GM18909 (cell line): ENCODE measurements at regions not wholly inside any gene's neighbourhood (a gene's known extent, or its start where the extent isn't known, plus 50 kb on each side); places are given as distances from the start of the nearest gene placed in this dataset.
"Not testable (repeated sequence)": the region's sequence is repeated elsewhere in the genome, so short reads cannot be mapped to it uniquely, and the experiment has no call there.

Experiments used
- ATAC-seq: cut with Tn5 transposase; IDR thresholded peaks from one replicate; pipeline ENCODE4 v1.9.1; 2021; ENCODE audit warnings: mild to moderate bottlenecking; ENCODE audit not compliant: unreplicated experiment, poor library complexity

DNA sequence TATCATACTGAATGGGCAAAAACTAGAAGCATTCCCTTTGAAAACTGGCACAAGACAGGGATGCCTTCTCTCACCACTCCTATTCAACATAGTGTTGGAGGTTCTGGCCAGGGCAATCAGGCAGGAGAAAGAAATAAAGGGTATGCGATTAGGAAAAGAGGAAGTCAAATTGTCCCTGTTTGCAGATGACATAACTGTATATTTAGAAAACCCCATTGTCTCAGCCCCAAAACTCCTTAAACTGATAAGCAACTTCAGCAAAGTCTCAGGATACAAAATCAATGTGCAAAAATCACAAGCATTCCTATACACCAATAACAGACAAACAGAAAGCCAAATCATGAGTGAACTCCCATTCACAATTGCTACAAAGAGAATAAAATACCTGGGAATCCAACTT is 52.5 kb upstream of the CCDC71L start:
- not testable (repeated sequence) for ATAC-seq

DNA sequence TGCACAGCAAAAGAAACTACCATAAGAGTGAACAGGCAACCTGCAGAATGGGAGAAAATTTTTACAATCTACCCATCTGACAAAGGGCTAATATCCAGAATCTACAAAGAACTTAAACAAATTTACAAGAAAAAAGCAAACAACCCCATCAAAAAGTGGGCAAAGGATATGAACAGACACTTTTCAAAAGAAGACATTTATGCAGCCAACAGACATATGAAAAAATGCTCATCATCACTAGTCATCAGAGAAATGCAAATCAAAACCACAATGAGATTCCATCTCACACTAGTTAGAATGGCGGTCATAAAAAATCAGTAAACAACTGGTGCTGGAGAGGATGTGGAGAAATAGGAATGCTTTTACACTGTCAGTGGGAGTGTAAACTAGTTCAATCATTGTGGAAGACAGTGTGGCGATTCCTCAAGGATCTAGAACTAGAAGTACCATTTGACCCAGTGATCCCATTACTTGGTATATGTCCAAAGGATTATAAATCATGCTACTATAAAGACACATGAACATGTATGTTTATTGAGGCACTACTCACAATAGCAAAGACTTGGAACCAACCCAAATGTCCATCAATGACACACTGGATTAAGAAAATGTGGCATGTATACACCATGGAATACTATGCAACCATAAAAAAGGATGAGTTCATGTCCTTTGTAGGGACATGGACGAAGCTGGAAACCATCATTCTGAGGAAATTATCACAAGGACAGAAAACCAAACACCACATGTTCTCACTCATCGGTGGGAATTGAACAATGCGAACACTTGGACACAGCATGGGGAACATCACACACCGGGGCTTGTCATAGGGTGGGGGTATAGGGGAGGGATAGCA is 53.9 kb upstream of the CCDC71L start:
- ATAC-seq, result not testable (repeated sequence)

DNA sequence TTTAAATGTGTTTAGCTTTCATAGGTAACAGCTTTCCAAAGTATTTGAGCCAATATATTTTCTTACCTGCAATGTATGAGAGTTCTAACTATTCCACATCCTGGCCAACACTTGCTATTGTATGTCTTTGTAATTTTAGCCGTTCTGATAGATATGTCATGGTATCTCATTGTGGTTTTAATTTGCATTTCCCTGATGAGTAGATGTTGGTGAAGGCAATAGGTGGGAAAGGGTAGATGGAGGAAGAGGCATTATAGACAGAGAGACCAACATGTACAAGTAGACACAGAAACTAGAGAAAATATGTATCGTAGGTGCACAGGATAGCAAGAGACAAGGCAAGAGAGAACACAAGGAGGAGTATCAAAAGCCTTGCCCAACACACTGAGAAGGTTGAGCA is 54.8 kb upstream of the CCDC71L start:
- no peak for ATAC-seq

DNA sequence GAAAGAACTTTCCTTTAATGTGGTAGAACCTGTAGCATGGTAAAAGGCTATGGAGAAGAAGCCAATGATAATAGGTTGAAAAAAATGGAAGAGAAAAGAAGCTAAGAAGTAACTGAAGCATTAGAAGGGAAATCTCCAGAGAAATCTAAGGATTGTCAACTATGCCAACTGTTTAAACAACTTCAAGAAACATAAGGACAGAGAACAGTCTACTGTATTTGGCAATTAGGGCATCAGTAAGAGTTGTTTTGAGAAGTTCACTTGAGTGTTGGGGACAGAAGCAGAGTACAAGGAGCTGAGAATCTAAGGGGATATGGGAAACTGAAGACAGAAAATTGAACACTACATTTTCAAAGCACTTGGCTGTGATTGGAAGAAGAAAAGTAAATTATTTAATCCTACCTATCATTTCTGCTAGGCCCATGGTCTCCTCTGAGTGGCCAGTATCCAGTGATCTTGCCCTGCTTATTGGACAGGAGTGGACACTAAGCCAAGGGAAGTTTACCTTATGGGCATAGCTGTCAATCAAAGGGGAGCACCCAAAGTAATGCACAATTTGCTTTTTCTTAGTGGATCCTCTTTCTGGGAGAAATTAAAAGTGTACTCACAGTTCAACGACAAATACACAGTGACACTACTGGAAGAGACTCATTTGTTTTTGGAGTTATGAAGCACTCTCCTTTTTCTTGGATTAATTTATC is 56.4 kb upstream of the CCDC71L start:
- ATAC-seq, result no peak

DNA sequence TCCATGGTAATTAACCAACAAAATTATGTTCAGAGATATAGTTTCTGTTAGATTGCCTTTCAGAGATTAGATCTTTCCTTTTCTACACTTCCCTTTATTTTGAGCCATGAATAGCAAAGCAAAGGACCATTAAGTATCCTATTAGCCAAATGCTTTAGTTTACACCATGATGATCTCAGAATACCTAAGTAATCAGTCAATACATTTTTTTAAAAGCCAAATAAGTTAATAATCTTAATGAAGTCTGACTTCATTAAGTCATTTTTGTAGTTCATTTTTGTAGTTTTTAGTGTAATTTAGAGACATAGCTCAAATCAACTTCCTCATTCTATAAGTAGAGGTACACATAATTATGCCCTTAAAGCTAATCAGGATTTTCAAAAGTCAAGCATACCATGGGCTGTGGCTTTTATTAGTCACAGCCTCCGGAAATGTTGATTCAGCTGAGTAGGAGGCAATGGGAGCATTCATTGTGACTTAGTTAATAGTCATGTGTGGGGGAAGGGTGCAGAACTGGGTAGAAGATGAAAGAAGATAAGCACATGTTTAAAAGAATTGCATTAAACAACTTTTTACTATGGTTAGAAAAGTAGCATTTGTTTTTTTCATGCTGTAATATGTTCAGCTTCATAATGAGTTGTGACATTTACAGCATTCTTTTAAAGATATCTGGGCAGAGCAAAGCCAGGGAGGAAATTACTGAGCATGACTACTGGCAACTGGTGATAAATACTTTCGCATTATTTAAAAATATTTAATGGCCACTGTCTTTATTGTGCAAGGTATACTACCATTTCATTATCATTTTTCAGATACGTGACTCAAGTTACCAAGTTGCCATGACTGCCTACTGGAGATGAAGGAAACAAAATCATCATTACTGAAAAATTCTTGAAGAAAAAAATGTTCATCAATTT is 57.3 kb upstream of the CCDC71L start:
- peak; percentile 85 for ATAC-seq

DNA sequence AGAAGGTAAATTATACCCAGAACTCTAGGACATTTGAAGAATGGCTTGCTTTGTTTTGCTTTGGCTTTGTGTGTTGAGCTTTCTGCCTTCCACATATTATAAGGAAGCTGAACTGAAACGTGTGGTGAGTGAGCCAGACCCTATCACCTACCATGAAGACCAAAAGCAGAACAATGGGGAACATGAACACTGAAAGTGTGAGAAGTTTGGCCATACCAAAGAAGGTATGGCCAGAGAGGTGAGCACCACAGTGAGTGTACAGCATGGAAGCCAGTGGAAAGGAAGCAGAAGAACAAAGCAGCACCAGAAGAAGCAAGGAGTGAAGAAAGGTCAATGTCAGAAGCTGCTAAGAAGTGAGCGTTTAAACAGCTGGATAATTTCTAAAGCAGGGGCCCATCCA is 59.7 kb upstream of the CCDC71L start:
- ATAC-seq, result peak; percentile 62

DNA sequence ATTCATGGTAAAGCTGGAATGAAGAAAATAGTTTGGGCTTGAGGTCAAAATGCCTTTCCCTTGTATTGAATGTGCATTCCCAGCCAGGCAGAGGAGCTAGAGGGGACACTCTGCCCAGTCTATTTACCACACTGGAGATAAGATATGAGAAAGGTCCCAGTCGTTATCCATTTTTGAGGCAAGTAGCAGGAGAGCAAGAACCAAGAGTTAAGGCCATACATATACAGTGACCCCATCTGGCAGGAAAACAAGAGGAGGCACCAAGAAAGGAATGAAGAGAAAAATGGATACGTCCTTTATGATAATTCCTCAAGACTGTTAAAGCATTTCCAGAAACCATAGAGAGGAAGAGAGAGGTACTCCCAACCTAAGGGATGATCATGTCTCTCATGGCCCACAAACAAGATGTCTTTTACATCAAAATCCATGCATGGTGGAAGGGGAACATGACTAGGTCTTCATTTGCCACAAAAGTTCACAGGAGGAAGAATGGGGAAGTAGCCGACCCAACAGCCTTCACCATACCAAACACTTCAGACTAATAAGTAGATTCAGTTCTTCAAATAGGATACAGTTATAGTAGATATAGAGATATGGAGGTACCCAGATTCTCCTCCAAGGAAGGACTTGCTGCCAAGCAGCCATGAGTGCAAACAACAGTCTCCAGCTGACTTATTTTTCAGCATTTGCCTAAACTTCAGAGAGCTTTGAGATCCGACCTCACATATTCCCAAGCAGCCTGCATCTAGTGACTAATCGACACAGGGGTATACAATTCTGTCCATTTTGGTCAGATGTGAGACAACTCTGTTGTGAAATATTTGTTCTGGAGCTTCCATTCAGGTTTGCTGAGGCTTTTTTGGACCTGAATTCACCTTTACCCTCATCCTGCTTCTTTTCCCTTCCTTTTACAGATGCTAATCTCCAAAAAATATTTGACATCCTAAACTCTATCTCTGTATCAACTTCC is 61.1 kb upstream of the CCDC71L start:
- ATAC-seq, result no peak

DNA sequence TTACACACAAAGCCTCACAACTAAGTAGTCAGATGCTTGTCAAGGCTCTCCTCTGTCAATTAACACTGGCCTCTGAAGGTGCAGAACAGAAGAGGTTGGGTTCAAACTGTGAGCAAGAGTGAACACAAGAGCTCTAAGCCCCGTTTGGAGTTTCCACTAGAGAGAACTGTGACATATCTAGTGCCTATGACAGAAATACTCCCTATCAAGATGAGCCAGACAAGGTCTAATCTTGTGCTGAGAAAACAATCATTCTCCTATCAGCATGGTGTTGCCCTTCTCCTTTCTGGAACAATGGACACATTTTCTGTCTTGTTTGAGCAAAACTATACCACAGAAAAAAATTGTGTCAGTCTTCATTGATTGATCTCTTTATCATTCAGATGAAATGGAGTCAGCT is 62.4 kb upstream of the CCDC71L start:
- no peak for ATAC-seq

DNA sequence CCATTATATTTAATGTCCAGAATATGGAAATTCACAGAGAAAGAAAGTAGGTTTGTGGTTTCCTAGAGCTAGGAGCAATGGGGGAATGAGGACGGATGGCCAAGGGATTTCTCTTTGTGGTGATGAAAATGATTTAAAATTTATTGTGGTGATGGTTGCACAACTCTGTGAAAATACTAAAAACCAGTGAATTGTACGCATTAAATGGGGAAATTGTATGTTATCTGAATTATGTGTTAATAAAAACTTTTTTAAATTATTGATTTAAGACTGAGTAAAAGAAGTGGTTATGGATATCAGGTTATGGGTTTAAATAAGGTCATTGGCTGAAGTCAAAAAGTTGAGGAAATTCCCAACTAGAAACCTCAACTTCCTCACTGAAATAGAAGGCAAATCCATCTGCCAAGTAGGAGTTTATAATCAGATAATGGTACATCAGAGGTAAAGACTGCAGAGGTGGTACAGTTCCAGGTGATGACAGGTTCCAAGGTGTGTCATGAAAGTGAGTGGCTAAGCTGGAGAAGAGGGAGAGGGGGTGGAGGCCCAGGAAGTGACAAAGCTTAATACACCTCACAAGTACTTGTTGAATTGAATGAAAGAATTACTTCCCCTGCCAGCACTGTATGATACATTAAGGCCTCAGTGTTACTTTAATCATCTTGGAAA is 68.9 kb upstream of the CCDC71L start:
- ATAC-seq, result no peak

DNA sequence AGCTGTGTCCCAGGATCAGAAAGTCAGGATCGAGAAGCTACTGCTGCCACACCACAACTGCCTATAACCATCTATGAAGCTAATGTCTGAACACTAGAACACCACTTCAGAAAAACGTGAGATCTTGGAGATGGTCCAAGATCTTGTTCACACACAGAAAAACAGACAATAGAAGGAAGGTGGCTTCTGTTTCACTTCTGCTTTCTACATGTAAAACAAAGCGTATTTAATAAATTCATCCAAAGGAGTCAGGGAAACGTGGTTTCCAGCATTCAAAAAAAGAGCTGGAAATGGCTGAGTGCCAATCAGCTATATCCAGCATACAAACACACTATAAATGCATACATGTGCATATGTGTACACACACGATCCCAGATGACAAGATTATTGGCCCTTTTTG is 70.2 kb upstream of the CCDC71L start:
- peak; percentile 80 for ATAC-seq

DNA sequence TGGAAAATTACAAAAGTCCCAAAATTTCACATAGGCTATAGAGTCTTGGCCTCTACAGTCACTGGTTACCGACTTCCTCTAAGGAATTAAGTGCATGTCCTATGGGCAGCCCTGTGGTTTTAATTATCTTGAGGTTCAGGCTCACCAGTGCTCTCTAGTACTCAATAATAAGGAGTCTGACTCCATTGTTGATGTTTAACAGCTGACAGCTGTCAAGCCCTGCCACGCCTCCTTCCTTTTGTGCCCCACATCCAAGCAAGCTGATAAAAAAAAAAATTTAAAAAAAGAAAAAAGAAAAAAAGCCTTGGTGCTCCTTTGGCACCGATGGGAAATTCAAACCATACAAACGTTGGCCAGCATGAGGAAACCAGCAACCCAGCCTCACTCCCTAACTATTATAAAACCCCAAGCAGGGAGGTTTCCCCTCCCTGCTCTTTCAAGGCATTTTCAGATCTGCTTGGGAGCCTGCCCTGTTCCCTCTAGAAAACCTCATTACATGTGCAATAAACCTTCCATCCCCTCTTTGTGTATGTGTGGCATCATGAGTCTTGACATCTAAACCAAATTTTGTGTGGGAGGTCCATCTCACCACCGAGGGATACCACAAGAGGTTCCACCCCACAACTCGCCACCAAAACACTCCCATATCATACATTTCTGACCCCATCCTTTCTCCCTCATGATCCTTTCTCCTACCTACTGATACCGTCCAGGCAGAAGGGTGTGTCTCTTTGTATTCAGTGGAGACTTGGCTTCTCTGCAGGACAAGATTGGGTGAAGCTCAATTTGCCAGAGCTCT is 70.9 kb upstream of the CCDC71L start:
- no peak for ATAC-seq

DNA sequence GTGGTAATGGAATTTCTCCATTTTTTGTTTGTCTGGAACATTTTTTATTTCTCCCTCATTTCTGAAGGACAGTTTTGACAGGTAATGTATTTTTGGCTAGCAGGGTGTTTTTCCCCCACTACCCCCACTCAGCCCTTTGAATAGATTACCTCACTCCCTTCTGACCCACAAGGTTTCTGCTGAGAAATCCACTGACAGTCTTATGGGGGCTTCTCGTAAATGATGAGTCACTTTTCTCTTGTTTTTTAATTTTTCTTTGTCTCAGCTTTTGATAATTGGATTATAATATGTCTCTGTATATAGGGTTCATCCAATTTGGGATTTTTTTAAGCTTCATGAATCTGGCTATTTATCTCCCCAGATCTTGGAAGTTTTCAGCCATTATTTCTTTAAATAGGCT is 74.7 kb upstream of the CCDC71L start:
- ATAC-seq, result no peak

DNA sequence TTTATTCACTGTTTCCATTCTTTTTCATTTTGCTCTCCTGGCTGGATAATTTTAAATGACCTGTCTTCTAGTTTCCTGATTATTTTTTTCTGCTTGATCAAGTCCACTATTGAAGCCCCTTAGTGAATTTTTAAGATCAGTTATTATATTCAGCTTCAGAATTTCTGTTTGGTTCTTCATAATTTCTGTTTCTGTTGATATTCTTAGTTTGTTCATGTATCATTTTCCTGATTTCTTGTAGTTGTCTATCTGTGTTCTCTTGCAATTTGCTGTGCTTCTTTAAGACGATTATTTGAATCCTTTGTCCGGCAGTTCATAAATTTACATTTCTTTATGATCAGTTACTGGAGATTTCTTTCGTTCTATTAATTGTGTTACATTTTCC is 75.2 kb upstream of the CCDC71L start:
- ATAC-seq, result no peak

DNA sequence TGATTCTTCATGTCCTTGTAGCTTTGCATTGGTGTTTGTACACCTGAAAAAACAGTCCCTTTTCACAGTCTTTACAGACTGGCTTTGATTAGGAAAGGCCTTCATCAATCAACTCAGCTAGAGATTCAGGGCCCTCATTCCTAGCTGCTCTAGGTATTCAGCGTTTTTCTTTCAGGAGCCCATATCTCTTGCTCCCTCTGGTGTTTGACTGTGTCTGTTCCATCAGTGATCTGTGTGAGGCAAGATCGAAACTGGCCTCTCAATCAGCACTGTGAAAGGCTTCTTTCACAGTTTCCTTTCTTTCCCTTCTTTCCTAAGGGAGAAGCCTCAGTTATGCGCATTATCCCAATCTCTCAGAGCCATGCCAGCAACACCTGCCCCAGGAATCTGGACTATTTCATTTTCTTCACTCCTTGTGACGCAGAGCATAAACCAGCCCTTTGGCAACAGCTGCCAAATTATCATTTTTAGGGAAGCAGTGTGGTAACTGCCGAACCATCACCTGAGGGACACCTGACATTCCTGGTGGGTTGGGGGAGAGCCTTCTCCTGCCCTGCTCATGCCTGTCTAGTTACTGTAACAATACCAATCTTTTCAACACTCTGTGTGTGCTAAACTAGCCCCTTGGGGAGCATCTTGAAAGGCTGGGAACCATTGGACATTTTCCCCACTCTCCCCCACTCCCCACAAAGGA is 75.7 kb upstream of the CCDC71L start:
- peak; percentile 84 for ATAC-seq

DNA sequence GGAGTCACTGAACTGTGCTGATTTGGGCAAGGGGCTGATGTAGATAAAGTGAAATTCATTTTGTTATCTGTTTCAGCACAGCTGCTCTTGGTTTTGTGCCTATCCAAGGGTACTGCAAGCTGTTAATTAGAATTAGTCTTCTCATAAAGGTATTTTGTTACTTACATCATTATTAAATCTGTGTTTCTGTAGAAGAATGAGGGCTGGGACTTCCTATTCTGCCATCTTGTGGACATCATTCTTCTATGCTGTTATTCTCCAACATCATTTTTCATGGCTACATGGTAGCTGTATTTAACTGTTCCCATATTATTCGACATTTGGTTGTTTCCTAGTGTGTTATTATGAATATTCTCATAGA is 76.2 kb upstream of the CCDC71L start:
- ATAC-seq, result no peak

DNA sequence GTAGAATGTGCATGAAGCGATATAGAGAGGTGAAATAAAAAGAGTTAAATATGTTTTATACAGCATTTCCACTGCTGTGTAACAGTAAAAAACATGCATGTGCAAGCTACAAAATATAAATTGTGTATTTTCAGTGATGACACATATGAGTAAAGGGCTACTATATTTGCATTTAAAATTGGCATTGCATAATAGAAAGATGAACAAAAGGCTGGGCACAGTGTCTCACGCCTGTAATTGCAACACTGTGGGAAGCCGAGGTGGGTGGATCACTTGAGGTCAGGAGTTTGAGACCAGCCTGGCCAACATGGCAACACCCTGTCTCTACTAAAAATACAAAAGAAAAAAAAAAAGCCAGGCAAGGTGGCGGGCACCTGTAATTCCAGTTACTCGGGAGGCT is 79.8 kb upstream of the CCDC71L start:
- ATAC-seq, result no peak

DNA sequence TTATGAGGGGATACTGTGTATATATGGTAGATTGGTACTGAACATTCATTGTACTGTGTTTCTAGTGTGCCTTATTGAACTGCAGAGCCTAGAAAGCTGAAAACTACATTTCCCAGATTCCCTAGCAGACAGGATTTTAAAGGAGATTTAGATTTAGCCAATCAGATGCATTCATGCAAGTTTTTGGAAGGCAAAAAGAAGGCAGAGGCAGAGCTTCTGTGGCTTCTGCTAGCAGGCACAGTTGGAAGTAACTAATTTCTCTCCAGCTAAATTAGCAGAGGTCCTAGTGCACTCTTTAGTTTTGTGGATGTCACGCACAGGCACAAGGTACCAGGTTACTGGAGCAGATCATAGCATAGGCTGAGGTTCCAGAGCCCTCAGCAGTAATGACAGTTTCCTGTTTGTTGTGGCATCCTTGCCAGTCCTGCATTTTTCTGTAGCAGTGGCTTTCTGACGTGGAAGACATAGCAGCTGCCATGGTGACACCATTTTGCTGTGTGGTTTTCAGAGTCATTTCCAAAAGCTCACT is 83.7 kb upstream of the CCDC71L start:
- ATAC-seq, result no peak

DNA sequence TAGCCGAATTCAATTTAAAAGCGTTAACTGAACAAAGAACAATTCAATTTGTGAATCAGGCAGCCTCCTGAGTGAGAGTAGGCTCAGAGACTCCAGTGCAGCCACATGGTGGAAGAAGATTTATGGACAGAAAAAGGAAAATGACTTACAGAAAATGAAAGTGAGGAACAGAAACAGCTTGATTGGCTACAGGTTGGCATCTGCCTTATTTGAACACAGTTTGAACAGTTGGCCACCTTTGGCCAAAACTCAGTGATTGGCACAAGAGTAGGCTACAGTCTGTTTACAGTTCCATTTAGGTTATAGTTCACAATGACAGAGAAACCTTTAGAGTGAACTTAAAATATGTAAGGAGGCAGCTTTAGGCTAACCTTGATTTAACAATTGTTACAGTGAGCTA is 86.3 kb upstream of the CCDC71L start:
- ATAC-seq, result not testable (repeated sequence)
